Karpas-422 (cell line): ENCODE measurements at regions not wholly inside any gene's neighbourhood (a gene's known extent, or its start where the extent isn't known, plus 50 kb on each side); places are given as distances from the start of the nearest gene placed in this dataset.

Experiments used
- DNase-seq: peaks from one replicate; pipeline ENCODE4 v3.0.0-alpha.2; 2015
- H2AFZ ChIP-seq: fragments of 200-600 bp; sonication (generic); 2 replicates; pipeline ENCODE4 v1.6.1; 2014; ENCODE audit warnings: antibody characterized with exemption, low read length, mixed read lengths
- H3K27ac ChIP-seq: fragments of 200-600 bp; sonication (generic); 2 replicates; pipeline ENCODE4 v1.5.1; 2014; ENCODE audit warnings: mild to moderate bottlenecking, low read length, moderate library complexity
- H3K27me3 ChIP-seq: fragments of 200-600 bp; sonication (generic); 2 replicates; pipeline ENCODE4 v1.6.1; 2014; ENCODE audit warnings: low read length, mixed read lengths
- H3K36me3 ChIP-seq: fragments of 200-600 bp; sonication (generic); 2 replicates; pipeline ENCODE4 v1.6.1; 2014; ENCODE audit warnings: low read length, mixed read lengths; ENCODE audit not compliant: insufficient read depth
- H3K4me1 ChIP-seq: fragments of 200-600 bp; sonication (generic); 2 replicates; pipeline ENCODE4 v1.6.1; 2014; ENCODE audit warnings: mild to moderate bottlenecking, low read length, mixed read lengths
- H3K4me2 ChIP-seq: fragments of 200-600 bp; sonication (generic); 2 replicates; pipeline ENCODE4 v1.6.1; 2014; ENCODE audit warnings: low read length, low read depth, mild to moderate bottlenecking; ENCODE audit not compliant: poor library complexity, severe bottlenecking
- H3K4me3 ChIP-seq: fragments of 200-600 bp; sonication (generic); 2 replicates; pipeline ENCODE4 v1.5.1; 2014; ENCODE audit warnings: mild to moderate bottlenecking, antibody characterized with exemption, low read length, mixed read lengths
- H3K79me2 ChIP-seq: fragments of 200-600 bp; sonication (generic); 2 replicates; pipeline ENCODE4 v1.6.1; 2014; ENCODE audit warnings: mild to moderate bottlenecking, low read length, mixed read lengths
- H3K9ac ChIP-seq: fragments of 200-600 bp; sonication (generic); 2 replicates; pipeline ENCODE4 v1.6.0; 2014; ENCODE audit warnings: low read length
- H3K9me2 ChIP-seq: fragments of 200-600 bp; sonication (generic), shearing (Covaris generic); replicated peaks from 2 replicates; pipeline ENCODE4 v1.6.0; 2014; ENCODE audit warnings: mild to moderate bottlenecking, low read length, moderate library complexity; ENCODE audit not compliant: insufficient read depth
- H3K9me3 ChIP-seq: fragments of 300-700, 200-600 bp; sonication (generic); 2 replicates; pipeline ENCODE4 v1.6.1; 2014; ENCODE audit warnings: low read length, mixed read lengths
- H4K20me1 ChIP-seq: fragments of 200-600 bp; sonication (generic); 2 replicates; pipeline ENCODE4 v1.6.1; 2014; ENCODE audit warnings: mild to moderate bottlenecking, antibody characterized with exemption, low read length, low read depth; ENCODE audit not compliant: insufficient read depth

DNA sequence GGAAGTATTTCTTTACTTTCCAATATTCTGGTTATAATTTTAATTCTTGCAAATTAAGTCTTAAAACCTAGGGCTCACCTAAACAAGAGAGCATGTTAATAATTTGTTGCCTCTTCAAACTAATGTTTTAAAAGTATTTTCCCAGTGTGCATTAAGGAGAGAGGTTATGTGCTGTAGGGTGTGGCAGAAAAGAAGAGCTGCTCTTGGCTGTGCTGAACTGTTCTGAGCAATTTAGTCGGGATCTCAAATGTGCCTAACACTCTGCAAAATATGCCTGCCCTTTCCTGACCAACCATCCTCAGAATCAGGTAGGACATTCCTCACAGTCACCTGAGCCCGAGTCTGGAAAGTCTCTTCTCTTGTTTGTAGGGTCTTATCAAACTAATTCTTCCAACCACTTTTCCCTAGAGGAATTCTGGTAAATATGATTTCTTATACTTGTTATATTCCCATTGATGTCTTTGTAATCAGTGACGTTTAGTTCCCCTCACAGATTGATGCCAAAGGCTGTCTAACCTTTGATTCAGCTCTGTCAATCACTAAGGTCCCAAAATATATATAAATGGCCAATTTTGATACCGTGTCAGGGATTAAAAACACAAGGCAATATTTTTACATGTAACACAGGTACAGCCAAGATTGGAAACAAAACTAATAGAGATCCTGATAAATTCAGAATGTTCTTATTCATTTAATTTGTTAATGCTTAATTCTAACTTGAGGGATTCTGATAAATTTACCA, 298.4 kb downstream of the ADGB start:
- Histone ChIP-seq H3K79me2 (no peaks in the 10 kb centered on the region), H3K4me3 (no peak overlapping the region), H3K36me3 (no peaks in the 10 kb centered on the region), H2AFZ (no peak overlapping the region), H3K27ac (no peak overlapping the region), H3K27me3 (no peaks in the 10 kb centered on the region), H4K20me1 (no peaks in the 10 kb centered on the region), H3K9me3 (no peaks in the 10 kb centered on the region), H3K9me2 (no peaks in the 10 kb centered on the region), H3K9ac (no peak overlapping the region), H3K4me1 (no peaks in the 10 kb centered on the region), H3K4me2 (no peak overlapping the region)
- no peak for DNase-seq

DNA sequence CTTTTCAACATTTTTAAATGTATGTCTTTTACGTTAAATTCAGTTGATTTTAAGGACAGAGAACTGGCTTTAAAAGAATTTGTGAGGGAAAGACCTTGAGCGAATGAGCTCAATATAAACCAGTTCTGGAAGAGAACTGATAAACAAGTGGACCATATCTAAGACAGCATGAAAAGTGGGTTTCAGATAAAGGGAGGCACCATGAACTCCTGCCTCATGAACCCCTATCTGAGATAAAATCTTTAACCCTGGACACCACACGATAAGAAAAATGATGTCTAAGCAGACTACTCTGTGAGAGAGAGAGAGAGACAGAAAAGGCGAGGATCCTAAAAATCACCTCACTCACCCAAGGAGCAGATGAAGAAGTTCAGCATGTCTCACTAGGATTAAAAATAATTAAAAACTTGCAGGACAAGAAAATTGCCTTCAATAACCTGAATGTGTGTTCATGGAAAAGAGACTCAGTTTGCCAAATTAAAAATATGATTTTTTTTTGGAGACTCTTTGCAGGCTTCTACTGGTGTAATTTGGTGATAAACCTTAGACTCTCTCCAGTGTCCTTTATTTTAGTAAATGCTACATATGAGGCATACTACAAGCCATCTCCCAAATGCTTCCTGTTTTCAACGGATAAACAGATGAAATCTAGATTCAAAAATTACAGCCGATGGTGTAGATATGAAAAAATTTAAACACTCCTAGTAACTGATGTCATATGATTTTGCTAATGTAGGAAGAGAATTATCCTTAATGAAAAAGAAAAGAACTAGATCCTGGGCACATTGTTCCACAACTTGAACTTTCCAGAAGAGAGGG, 299.5 kb downstream of the ADGB start:
- Histone ChIP-seq H2AFZ (no peak overlapping the region), H3K27ac (no peak overlapping the region)

DNA sequence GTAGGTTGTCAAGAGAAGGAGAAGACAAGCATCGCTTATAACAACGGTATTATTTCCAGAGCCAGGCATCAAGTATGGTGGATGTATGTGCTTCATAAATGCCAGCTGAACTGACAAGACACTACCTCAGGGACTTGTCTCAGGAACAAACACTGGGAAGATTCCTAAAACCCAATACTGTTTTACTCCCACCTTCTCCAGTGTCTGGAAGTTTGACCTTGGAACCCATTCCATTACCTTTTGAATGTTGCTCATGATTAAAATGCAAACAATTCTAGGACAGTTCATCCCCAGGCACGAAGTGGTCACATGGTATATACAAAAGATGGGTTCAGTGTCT, 300.1 kb downstream of the ADGB start:
- H3K27ac ChIP-seq, result no peak overlapping the region
- H3K79me2 ChIP-seq, result no peaks in the 10 kb centered on the region
- no peak overlapping the region for H3K9ac ChIP-seq

More for the DNA sequence above, 299.5 kb downstream of the ADGB start:
- Histone ChIP-seq H3K79me2 (no peaks in the 10 kb centered on the region), H3K9ac (no peak overlapping the region), H3K4me3 (no peak overlapping the region), H3K9me2 (no peaks in the 10 kb centered on the region), H3K36me3 (no peaks in the 10 kb centered on the region), H3K27me3 (no peaks in the 10 kb centered on the region), H4K20me1 (no peaks in the 10 kb centered on the region), H3K4me1 (no peaks in the 10 kb centered on the region), H3K9me3 (no peaks in the 10 kb centered on the region), H3K4me2 (no peak overlapping the region)
- no peak for DNase-seq

DNA sequence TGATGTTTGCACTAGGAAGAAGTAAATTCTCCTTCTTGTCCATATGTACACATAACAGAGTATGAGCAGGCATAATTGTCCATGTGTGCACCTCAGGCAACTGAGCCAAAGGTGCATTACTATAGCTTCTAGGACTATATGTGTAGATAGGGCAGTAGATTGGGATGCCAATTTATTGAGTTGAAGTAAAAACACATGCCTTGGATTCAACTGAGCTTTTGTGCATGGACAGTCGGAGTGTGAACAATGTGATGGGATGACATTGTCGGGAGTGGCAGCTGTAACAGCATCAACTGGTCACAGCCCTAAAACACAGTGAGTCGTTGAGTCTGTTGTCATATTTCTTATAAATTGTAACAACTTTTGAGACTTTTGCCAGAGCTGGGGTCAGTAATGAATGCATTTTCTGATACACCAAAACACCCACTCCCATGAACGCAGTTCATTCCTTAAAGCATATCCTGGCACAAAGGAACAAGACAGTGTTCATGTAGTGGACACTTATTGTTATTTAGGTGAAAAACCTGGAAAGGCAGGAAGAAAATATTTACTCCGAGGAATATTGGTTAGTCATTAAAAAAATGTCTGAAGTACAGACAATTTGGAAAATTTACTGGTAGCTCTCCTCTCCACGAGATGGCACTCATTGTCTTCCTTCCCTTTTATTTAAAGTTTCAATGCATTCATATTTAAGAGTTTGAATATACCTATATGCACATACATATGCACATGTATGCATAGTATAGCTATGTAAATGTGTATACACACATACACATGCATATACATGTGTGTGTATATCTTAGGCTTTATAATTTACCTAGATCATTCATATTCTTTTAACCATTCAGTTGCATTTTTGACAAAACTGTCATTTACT, 302.0 kb upstream of the STXBP5 start:
- Histone ChIP-seq H2AFZ (no peak overlapping the region), H3K4me3 (no peak overlapping the region), H3K9me3 (no peaks in the 10 kb centered on the region), H3K9me2 (no peaks in the 10 kb centered on the region), H3K79me2 (no peaks in the 10 kb centered on the region), H4K20me1 (no peaks in the 10 kb centered on the region), H3K4me1 (no peaks in the 10 kb centered on the region), H3K27me3 (no peaks in the 10 kb centered on the region), H3K36me3 (no peaks in the 10 kb centered on the region), H3K4me2 (no peak overlapping the region), H3K27ac (no peak overlapping the region), H3K9ac (no peak overlapping the region)
- peak; percentile 42 for DNase-seq

More for the DNA sequence above, 300.1 kb downstream of the ADGB start:
- H4K20me1 ChIP-seq, result no peaks in the 10 kb centered on the region
- no peaks in the 10 kb centered on the region for H3K9me3 ChIP-seq
- H3K4me3 ChIP-seq, result no peak overlapping the region
- H2AFZ ChIP-seq, result no peak overlapping the region
- H3K4me2 ChIP-seq, result no peak overlapping the region
- H3K27me3 ChIP-seq, result no peaks in the 10 kb centered on the region
- H3K9me2 ChIP-seq, result no peaks in the 10 kb centered on the region
- H3K4me1 ChIP-seq, result no peaks in the 10 kb centered on the region
- no peak for DNase-seq
- no peaks in the 10 kb centered on the region for H3K36me3 ChIP-seq

DNA sequence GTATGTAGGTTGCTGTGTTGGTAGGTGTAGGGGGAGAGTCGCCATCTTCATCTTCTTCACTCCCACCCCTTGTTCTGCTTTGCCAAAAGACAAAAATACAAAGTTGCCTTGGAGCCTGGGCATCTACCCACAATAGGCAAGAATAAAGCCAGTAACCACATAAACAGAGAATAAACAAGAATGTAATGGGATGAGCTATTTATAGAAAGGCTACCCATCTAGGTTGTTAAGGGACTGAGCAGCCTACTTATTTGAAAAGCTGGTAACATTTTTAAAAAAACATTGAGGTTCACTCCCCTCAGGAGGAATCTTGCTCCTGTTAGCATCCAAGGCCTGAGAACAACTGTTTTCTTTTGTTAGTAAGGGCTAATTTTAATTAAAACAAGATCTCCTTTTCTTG, 301.4 kb upstream of the STXBP5 start:
- Histone ChIP-seq H3K9me2 (no peaks in the 10 kb centered on the region), H3K79me2 (no peaks in the 10 kb centered on the region), H3K4me2 (no peak overlapping the region), H2AFZ (no peak overlapping the region), H4K20me1 (no peaks in the 10 kb centered on the region), H3K9me3 (no peaks in the 10 kb centered on the region), H3K36me3 (no peaks in the 10 kb centered on the region), H3K4me3 (no peak overlapping the region), H3K4me1 (no peaks in the 10 kb centered on the region), H3K9ac (no peak overlapping the region), H3K27ac (no peak overlapping the region), H3K27me3 (no peaks in the 10 kb centered on the region)
- DNase-seq, result no peak

DNA sequence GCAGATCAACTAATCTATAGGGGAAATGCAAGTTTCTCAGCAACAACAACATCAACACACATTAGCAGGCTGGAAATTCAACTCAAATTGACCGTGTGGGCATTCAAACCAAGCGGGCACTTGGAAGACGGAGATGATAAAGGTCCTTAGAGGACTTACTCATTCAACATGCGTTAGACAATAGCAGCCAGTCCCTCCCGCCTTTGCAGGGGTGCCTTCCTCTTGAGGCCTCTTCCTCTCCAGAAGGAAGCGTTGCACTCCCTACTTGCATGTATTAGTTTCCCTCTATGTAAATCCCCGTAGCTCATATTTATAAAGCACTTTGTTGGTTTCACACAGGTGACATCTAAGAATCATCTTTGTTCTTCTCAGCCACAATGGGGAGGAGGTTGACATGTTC, 300.8 kb upstream of the STXBP5 start:
- H2AFZ ChIP-seq, result no peak overlapping the region
- H3K9me3 ChIP-seq, result no peaks in the 10 kb centered on the region
- DNase-seq, result no peak
- H4K20me1 ChIP-seq, result no peaks in the 10 kb centered on the region
- no peaks in the 10 kb centered on the region for H3K4me1 ChIP-seq
- no peaks in the 10 kb centered on the region for H3K79me2 ChIP-seq
- H3K27me3 ChIP-seq, result no peaks in the 10 kb centered on the region
- no peaks in the 10 kb centered on the region for H3K9me2 ChIP-seq
- no peaks in the 10 kb centered on the region for H3K36me3 ChIP-seq
- H3K4me3 ChIP-seq, result no peak overlapping the region
- no peak overlapping the region for H3K27ac ChIP-seq
- no peak overlapping the region for H3K9ac ChIP-seq
- H3K4me2 ChIP-seq, result no peak overlapping the region

DNA sequence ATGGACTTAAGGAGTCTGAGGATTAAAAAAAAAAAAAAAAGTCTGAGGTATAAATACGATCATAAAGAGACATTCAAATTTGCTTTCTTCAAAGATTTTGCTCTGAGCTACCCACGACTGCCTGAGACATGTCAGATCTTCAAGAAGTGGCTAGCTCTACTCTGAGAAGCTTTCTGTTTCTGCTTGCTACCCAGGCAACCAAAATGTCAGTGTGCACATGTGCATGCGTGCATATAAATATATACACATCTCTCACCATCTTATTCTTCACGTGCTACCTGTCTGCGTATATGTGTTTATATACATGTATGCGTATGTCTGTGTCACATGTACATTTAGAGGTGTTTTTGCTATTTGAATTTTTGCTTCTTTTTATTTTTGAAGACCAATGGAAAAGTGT, 299.6 kb upstream of the STXBP5 start:
- no peaks in the 10 kb centered on the region for H3K4me1 ChIP-seq
- DNase-seq, result no peak
- H3K4me2 ChIP-seq, result no peak overlapping the region
- no peak overlapping the region for H2AFZ ChIP-seq
- H3K9ac ChIP-seq, result no peak overlapping the region
- H3K36me3 ChIP-seq, result no peaks in the 10 kb centered on the region
- no peak overlapping the region for H3K4me3 ChIP-seq
- no peak overlapping the region for H3K27ac ChIP-seq
- H3K79me2 ChIP-seq, result no peaks in the 10 kb centered on the region
- no peaks in the 10 kb centered on the region for H3K9me3 ChIP-seq
- no peaks in the 10 kb centered on the region for H4K20me1 ChIP-seq
- no peaks in the 10 kb centered on the region for H3K9me2 ChIP-seq
- no peaks in the 10 kb centered on the region for H3K27me3 ChIP-seq

DNA sequence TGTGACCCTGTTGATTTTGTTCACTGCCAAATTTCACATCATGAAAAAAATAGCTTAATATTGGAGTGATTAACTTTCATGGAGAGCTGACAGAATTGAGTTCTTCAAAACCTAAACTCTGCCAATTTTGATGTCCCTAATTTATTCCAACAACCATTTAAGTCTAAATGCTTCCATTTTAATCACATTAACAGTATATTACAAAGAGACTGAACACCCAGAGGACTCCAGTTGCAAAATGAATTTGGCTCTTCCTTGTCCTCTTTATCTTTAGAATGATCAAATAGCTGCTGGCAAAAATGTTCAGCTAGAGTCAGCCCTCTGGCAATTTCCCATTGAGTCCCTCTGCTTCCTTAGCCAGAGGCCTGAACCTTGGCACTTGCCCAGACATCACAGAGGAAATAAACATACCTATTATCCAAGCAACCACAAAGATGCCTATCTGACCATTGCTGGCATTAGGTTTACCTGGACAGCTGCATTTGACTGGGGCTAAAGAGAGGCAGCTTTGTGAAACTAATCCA, 299.0 kb upstream of the STXBP5 start:
- Histone ChIP-seq H3K4me3 (no peak overlapping the region), H3K27me3 (no peaks in the 10 kb centered on the region), H3K4me2 (no peak overlapping the region)

More for the DNA sequence above, 299.0 kb upstream of the STXBP5 start:
- Histone ChIP-seq H3K9me3 (no peaks in the 10 kb centered on the region), H3K36me3 (no peaks in the 10 kb centered on the region), H4K20me1 (no peaks in the 10 kb centered on the region), H3K79me2 (no peaks in the 10 kb centered on the region), H3K4me1 (no peaks in the 10 kb centered on the region), H2AFZ (no peak overlapping the region), H3K9ac (no peak overlapping the region), H3K9me2 (no peaks in the 10 kb centered on the region), H3K27ac (no peak overlapping the region)
- no peak for DNase-seq
